AG04450 (cell line): ENCODE measurements at regions not wholly inside any gene's neighbourhood (a gene's known extent, or its start where the extent isn't known, plus 50 kb on each side); places are given as distances from the start of the nearest gene placed in this dataset.

Source experiments
- CTCF ChIA-PET: fragments of 300-600, 350-600 bp; formaldehyde crosslinking; extraction: SDS; loops from one replicate; lab custom pipeline; 2022; ENCODE audit warnings: antibody characterized with exemption, inconsistent platforms; lab: Charles Lee
- POLR2A ChIA-PET: fragments of 350-600 bp; formaldehyde crosslinking; extraction: SDS; loops from one replicate; lab custom pipeline; 2021; ENCODE audit warnings: antibody characterized with exemption, inconsistent platforms; lab: Yijun Ruan, JAX
- DNase-seq: peaks from one replicate; pipeline ENCODE4 v3.0.0-alpha.2; 2011; ENCODE audit warnings: low read depth, low spot score
- H3K27ac ChIP-seq: one replicate; pipeline ENCODE4 v1.5.1; 2012; ENCODE audit warnings: low read depth, low read length, control low read depth
- H3K27me3 ChIP-seq: one replicate; pipeline ENCODE4 v1.6.0; 2012; ENCODE audit warnings: low read length; ENCODE audit not compliant: control insufficient read depth, insufficient read depth
- H3K4me3 ChIP-seq: 2 replicates; pipeline ENCODE4 v1.5.1; 2011; ENCODE audit warnings: mild to moderate bottlenecking, low read depth, low read length, control low read depth
- H3K9me3 ChIP-seq: 2 replicates; pipeline ENCODE4 v1.5.1; 2012; ENCODE audit warnings: low read length; ENCODE audit not compliant: control insufficient read depth, insufficient read depth
- CTCF ChIP-seq: IDR thresholded peaks from 2 replicates; pipeline ENCODE4 v1.5.1; 2011; ENCODE audit warnings: low read depth, low read length, control low read depth, inconsistent platforms

GRCh38 chr5:112063856-112064255 is 306.9 kb upstream of the NREP start:
- Histone ChIP-seq H3K9me3 (no peaks in the 10 kb centered on the region), H3K27me3 (no peaks in the 10 kb centered on the region), H3K27ac (no peak overlapping the region), H3K4me3 (no peak overlapping the region)
- no peak for DNase-seq
- ChIA-PET CTCF (no interaction called here), POLR2A (no interaction called here)
- TF ChIP-seq CTCF, result no peak

GRCh38 chr5:112063191-112063590 is 306.2 kb upstream of the NREP start:
- no peak for TF ChIP-seq CTCF
- Histone ChIP-seq H3K4me3 (no peak overlapping the region), H3K27me3 (no peaks in the 10 kb centered on the region), H3K27ac (no peak overlapping the region), H3K9me3 (no peaks in the 10 kb centered on the region)
- POLR2A ChIA-PET, result no interaction called here
- no peak for DNase-seq
- CTCF ChIA-PET, result no interaction called here

- Histone ChIP-seq H3K27ac (no peak overlapping the region), H3K9me3 (no peaks in the 10 kb centered on the region), H3K27me3 (no peaks in the 10 kb centered on the region), H3K4me3 (no peak overlapping the region)
- no peak for TF ChIP-seq CTCF
- ChIA-PET CTCF (no interaction called here), POLR2A (no interaction called here)
- DNase-seq, result no peak
Observed at GRCh38 chr5:112062181-112062580, 305.2 kb upstream of the NREP start.

GRCh38 chr5:112061666-112062065 is 304.7 kb upstream of the NREP start:
- no peak for DNase-seq
- Histone ChIP-seq H3K27ac (no peak overlapping the region), H3K9me3 (no peaks in the 10 kb centered on the region), H3K27me3 (no peaks in the 10 kb centered on the region), H3K4me3 (no peak overlapping the region)
- POLR2A ChIA-PET, result no interaction called here
- CTCF ChIA-PET, result no interaction called here
- no peak for TF ChIP-seq CTCF

GRCh38 chr5:112059579-112060135 is 302.7 kb upstream of the NREP start:
- ChIA-PET CTCF (no interaction called here), POLR2A (no interaction called here)
- peaks cover 4% of the 10 kb centered on the region; the same call in 1 of the 2 replicates for H3K9me3 ChIP-seq
- no peak overlapping the region for H3K27ac ChIP-seq
- DNase-seq, result no peak
- no peak for TF ChIP-seq CTCF
- no peak overlapping the region for H3K4me3 ChIP-seq
- H3K27me3 ChIP-seq, result no peaks in the 10 kb centered on the region
